Lung (tissue), 11 donors: ENCODE measurements at regions not wholly inside any gene's neighbourhood (a gene's known extent, or its start where the extent isn't known, plus 50 kb on each side); places are given as distances from the start of the nearest gene placed in this dataset.
A peak's percentile ranks its signal among the peaks of the same experiment; 100 is the strongest.

Experiments
- ATAC-seq: fragments of 200-7000 bp; cut with Tn5 transposase; one replicate; pipeline ENCODE4 v1.9.1; 2020; ENCODE audit warnings: moderate number of reproducible peaks; ENCODE audit not compliant: insufficient read depth, low FRiP score
- DNase-seq, 3 donors: peaks; one replicate each; pipeline ENCODE4 v3.0.0-alpha.2; 2013 to 2017
- H3K27ac ChIP-seq, 2 donors: one replicate each; pipeline ENCODE4 v1.5.1; 2013; ENCODE audit warnings: mild to moderate bottlenecking in 2 of 2, moderate library complexity in 2 of 2, control low read depth in 1 of 2, inconsistent platforms in 1 of 2, low read depth in 1 of 2, low read length in 1 of 2
- H3K27me3 ChIP-seq, 3 donors: one replicate each; pipeline ENCODE4 v1.5.1; 2013; ENCODE audit warnings: low read length in 2 of 3; ENCODE audit not compliant: control insufficient read depth in 3 of 3, insufficient read depth in 3 of 3
- H3K36me3 ChIP-seq, 4 donors: one replicate each; pipeline ENCODE4 v1.5.1; 2013; ENCODE audit warnings: low read length in 4 of 4, mild to moderate bottlenecking in 1 of 4, moderate library complexity in 1 of 4; ENCODE audit not compliant: control insufficient read depth in 4 of 4, insufficient read depth in 4 of 4
- H3K4me1 ChIP-seq, 5 donors: one replicate each; pipeline ENCODE4 v1.5.1; 2013; ENCODE audit warnings: low read length in 5 of 5, mild to moderate bottlenecking in 2 of 5, moderate library complexity in 1 of 5; ENCODE audit not compliant: control insufficient read depth in 5 of 5, insufficient read depth in 5 of 5
- H3K4me3 ChIP-seq: one replicate; pipeline ENCODE4 v1.5.1; 2013; ENCODE audit warnings: mild to moderate bottlenecking, control low read depth, moderate library complexity
- H3K9ac ChIP-seq, 2 donors: one replicate each; pipeline ENCODE4 v1.5.1; 2013; ENCODE audit warnings: low read length in 2 of 2, control low read depth in 1 of 2; ENCODE audit not compliant: insufficient read depth in 1 of 2
- H3K9me3 ChIP-seq, 4 donors: one replicate each; pipeline ENCODE4 v1.5.1; 2013; ENCODE audit warnings: low read length in 3 of 4, mild to moderate bottlenecking in 1 of 4, moderate library complexity in 1 of 4; ENCODE audit not compliant: control insufficient read depth in 4 of 4, insufficient read depth in 3 of 4
- WGBS, 2 donors: extraction: QIAGEN DNeasy Blood & Tissue Kit; methylation state at CpG; one replicate each; pipeline ENCODE4 v1.1.7; 2013; 5-methylcytosine and 5-hydroxymethylcytosine counted together
- TF ChIP-seq, protein P1 (sequence below): IDR thresholded peaks from 2 replicates; pipeline ENCODE4 v1.5.1; 2012; ENCODE audit warnings: mild to moderate bottlenecking; ENCODE audit errors: control extremely low read depth, extremely low read depth
- donor health status: control.
- donor health status: control.
- donor health status: Bipolar disorder and iron deficiency.
- donor health status: healthy.
- donor health status: DM: yes; HTN: yes; CAD: no.

DNA sequence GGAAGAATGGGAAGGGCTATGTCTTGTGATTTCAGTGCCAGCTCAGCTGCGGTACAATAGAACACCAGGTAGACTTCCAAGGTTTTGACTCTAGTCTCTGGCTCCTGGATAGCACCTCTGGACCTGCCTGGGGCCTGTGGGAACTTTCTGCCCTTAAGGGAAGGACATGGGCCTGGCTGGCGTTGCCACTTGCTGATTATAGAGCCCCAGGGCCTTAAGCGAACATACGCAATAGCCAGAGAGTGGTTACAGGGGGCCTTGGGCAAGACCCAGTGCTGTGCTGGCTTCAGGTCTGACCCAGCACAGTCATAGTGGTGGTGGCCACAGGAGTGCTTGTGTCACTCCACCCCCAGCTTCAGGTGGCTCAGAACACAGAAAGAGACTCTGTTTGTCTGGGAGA is 131.1 kb upstream of the COL21A1 start:
- ATAC-seq (no peak), DNase-seq (no peak)
- Histone ChIP-seq H3K27me3 (no peaks in the 10 kb centered on the region), H3K36me3 (no peaks in the 10 kb centered on the region), H3K4me3 (no peak overlapping the region), H3K9ac (no peak overlapping the region), H3K27ac (no peak overlapping the region), H3K4me1 (peaks cover 3 to 17% (median 8%) of the 10 kb centered on the region in 5 donors), H3K9me3 (peaks cover 0 to 4% (median 1%) of the 10 kb centered on the region in 4 donors)
- 85 to 95% methylated on average over 4 of the region's 4 CpGs for WGBS, 2 donors
- TF ChIP-seq, protein P1, sequence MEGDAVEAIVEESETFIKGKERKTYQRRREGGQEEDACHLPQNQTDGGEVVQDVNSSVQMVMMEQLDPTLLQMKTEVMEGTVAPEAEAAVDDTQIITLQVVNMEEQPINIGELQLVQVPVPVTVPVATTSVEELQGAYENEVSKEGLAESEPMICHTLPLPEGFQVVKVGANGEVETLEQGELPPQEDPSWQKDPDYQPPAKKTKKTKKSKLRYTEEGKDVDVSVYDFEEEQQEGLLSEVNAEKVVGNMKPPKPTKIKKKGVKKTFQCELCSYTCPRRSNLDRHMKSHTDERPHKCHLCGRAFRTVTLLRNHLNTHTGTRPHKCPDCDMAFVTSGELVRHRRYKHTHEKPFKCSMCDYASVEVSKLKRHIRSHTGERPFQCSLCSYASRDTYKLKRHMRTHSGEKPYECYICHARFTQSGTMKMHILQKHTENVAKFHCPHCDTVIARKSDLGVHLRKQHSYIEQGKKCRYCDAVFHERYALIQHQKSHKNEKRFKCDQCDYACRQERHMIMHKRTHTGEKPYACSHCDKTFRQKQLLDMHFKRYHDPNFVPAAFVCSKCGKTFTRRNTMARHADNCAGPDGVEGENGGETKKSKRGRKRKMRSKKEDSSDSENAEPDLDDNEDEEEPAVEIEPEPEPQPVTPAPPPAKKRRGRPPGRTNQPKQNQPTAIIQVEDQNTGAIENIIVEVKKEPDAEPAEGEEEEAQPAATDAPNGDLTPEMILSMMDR, result no peak

DNA sequence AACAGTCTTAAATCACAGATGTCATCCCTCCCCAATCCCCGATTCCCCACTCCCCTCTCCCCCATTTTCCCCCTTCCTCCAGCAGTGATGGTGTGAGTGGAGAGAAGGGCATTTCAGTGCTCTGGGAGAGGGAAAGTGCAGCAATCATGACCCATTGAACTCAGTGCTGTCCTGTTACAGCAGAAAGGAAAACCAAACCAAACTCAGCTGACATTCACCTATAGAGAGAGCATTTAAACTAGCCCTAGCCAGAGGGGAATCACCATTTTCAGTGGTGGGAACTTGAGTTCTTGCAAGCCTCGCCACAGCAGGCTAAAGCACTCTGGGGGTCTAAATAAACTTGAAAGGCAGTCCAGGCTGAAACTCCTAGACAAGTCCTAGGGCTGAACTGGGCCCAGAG is 129.9 kb upstream of the COL21A1 start:
- Histone ChIP-seq H3K4me1 (peaks cover 3 to 25% (median 15%) of the 10 kb centered on the region in 5 donors), H3K36me3 (no peaks in the 10 kb centered on the region), H3K9ac (no peak overlapping the region), H3K27me3 (no peaks in the 10 kb centered on the region), H3K4me3 (no peak overlapping the region), H3K27ac (no peak overlapping the region), H3K9me3 (peaks cover 0 to 4% (median 1%) of the 10 kb centered on the region in 4 donors)
- ATAC-seq (no peak), DNase-seq (no peak)
- TF ChIP-seq, protein P1, result no peak
- 93 to 95% methylated on average over 2 of the region's 2 CpGs for WGBS, 2 donors

DNA sequence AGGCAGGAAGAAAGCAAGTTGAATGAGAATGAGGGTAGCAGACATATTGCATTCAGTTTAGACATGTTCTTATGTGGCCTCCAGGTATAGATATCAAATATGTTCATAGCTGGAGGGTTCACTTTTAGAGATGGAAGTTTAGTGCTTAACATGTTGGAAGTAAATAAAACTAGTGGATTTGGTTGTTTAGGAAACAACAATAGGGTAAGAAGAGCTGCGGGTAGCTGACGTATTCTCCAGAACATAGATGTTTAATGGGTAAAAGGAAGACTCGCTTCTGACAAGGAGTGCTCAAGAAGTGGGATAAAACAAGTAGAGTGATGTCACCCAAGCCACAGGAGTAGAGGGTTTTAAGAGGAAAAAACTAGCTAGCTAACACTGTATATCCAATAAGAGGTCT is 128.4 kb upstream of the COL21A1 start:
- Histone ChIP-seq H3K9ac (no peak overlapping the region), H3K4me3 (no peak overlapping the region), H3K4me1 (peaks cover 3 to 34% (median 26%) of the 10 kb centered on the region in 5 donors), H3K27me3 (no peaks in the 10 kb centered on the region), H3K36me3 (no peaks in the 10 kb centered on the region), H3K27ac (no peak overlapping the region), H3K9me3 (peaks cover 0 to 4% (median 1%) of the 10 kb centered on the region in 4 donors)
- no peak for ATAC-seq
- TF ChIP-seq, protein P1, result no peak
- WGBS, 2 donors, result 75 to 92% methylated on average over 3 of the region's 3 CpGs
- no peak for DNase-seq

DNA sequence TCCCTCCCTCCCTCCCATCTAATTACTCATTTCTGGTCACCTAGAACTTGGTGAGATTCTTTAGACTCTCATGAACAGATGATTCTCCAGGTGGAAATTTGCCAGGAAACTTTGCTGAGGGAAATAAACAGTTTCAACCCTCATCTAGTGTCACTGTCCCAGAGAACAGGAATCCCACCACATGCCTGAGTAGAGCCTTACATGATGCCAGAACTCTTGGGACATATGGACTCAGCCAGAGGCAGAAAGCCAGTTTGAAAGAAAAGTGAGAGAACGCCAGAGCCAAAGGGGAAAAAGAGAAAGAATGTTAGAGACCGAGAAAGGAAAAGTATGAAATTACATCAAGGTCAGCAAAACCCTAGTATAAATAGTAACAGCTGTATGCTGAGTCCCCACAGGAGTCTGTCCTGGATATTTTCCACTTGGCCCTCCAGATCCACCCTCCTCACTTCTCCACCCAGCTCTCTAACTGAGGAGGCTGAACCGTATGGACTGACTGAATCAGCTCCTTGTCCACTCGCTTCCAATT is 127.5 kb upstream of the COL21A1 start:
- no peak overlapping the region for H3K4me3 ChIP-seq

More for the DNA sequence above, 127.5 kb upstream of the COL21A1 start:
- Histone ChIP-seq H3K36me3 (no peaks in the 10 kb centered on the region), H3K27me3 (no peaks in the 10 kb centered on the region), H3K4me1 (peaks cover 3 to 31% (median 28%) of the 10 kb centered on the region in 5 donors), H3K9ac (no peak overlapping the region), H3K9me3 (peaks cover 0 to 4% (median under 1%) of the 10 kb centered on the region in 4 donors), H3K27ac (peak overlapping the region in 1 of 2 donors; percentile 64)
- 78% methylated on average over 4 of the region's 4 CpGs for WGBS, 2 donors
- TF ChIP-seq, protein P1, result no peak
- peak; percentile 37 to 87 (median 84) for DNase-seq
- no peak for ATAC-seq
